HCT116 (cell line): ENCODE measurements at regions not wholly inside any gene's neighbourhood (a gene's known extent, or its start where the extent isn't known, plus 50 kb on each side); places are given as distances from the start of the nearest gene placed in this dataset.

ENCODE experiments used
- ATAC-seq: fragments of 200-7000 bp; cut with Tn5 transposase; 2 replicates; pipeline ENCODE4 v1.9.1; 2020; ENCODE audit warnings: mild to moderate bottlenecking, moderate library complexity
- BruUV-seq: library from RNA; stranded (reverse); fragments of 400-500 nt; replicated peaks from 2 replicates; lab custom pipeline; 2021; lab: Mats Ljungman, UMichigan
- CTCF ChIA-PET: fragments of 300-600 bp; sonication (Branson Sonifier 250); formaldehyde crosslinking; loops from one replicate; lab custom pipeline; 2021; ENCODE audit warnings: antibody characterized with exemption; lab: Charles Lee
- POLR2A ChIA-PET: fragments of 300-600, 350-600 bp; sonication (Branson Sonifier 250); formaldehyde crosslinking; loops from one replicate; lab custom pipeline; 2021; ENCODE audit warnings: antibody characterized with exemption; lab: Charles Lee
- RAD21 ChIA-PET, 2 experiments: fragments of 300-600 bp; sonication (Branson Sonifier 250); formaldehyde crosslinking; loops; one replicate each; lab custom pipeline; 2023; ENCODE audit warnings: low total read pairs in 2 of 2; ENCODE audit not compliant: uncharacterized antibody in 2 of 2, unreplicated experiment in 2 of 2, low non-redundant PET in 1 of 2; lab: Charles Lee
- DNase-seq: peaks from one replicate; pipeline ENCODE4 v3.0.0-alpha.2; 2010; ENCODE audit warnings: low read depth, low spot score
- H2AFZ ChIP-seq: fragments of 200-600 bp; shearing (Covaris generic), sonication (generic); 2 replicates; pipeline ENCODE4 v1.6.1; 2017; ENCODE audit warnings: low read depth, mixed run types, mixed read lengths, antibody characterized with exemption, low read length; ENCODE audit not compliant: poor library complexity, severe bottlenecking
- H3K27ac ChIP-seq: 2 replicates; pipeline ENCODE4 v1.5.1; 2012; ENCODE audit warnings: low read depth, low read length
- H3K27me3 ChIP-seq: fragments of 200-600 bp; sonication (generic); 2 replicates; pipeline ENCODE4 v1.6.1; 2016; ENCODE audit warnings: mixed run types, low read length, mixed read lengths; ENCODE audit not compliant: insufficient read depth
- H3K36me3 ChIP-seq, 2 experiments: fragments of 200-500 bp in 1 of 2; fragments of 200-600 bp in 1 of 2; sonication (Bioruptor generic) in 1 of 2; sonication (generic) in 1 of 2; 2 replicates each; pipeline versions ENCODE4 v1.5.1 to v1.6.1; 2014 to 2016; ENCODE audit warnings: low read length in 2 of 2, inconsistent platforms in 1 of 2, mixed read lengths in 1 of 2, mixed run types in 1 of 2; ENCODE audit not compliant: insufficient read depth in 2 of 2, control insufficient read depth in 1 of 2
- H3K4me1 ChIP-seq, 2 experiments: fragments of 200-600 bp in 1 of 2; sonication (generic) in 1 of 2; 2 replicates each; pipeline versions ENCODE4 v1.5.1 to v1.6.1; 2012 to 2017; ENCODE audit warnings: low read length in 2 of 2, inconsistent platforms in 1 of 2, mild to moderate bottlenecking in 1 of 2, mixed read lengths in 1 of 2, mixed run types in 1 of 2, moderate library complexity in 1 of 2; ENCODE audit not compliant: insufficient read depth in 2 of 2, control insufficient read depth in 1 of 2
- H3K4me2 ChIP-seq: fragments of 200-600 bp; sonication (generic); 2 replicates; pipeline ENCODE4 v1.6.1; 2017; ENCODE audit warnings: mixed run types, low read length, mixed read lengths
- H3K4me3 ChIP-seq, 2 experiments: fragments of 200-600 bp in 1 of 2; sonication (generic) in 1 of 2; replicated peaks in 1 of 2; 2 replicates each; pipeline ENCODE4 v1.5.1; 2011 to 2016; ENCODE audit warnings: low read length in 2 of 2, control low read depth in 1 of 2, low read depth in 1 of 2, mild to moderate bottlenecking in 1 of 2, mixed read lengths in 1 of 2, mixed run types in 1 of 2
- H3K79me2 ChIP-seq: fragments of 200-600 bp; sonication (generic); 2 replicates; pipeline ENCODE4 v1.6.1; 2017; ENCODE audit warnings: mild to moderate bottlenecking, mixed run types, low read length, moderate library complexity, mixed read lengths; ENCODE audit not compliant: insufficient read depth
- H3K9ac ChIP-seq: fragments of 200-600 bp; sonication (generic); 2 replicates; pipeline ENCODE4 v1.6.1; 2016; ENCODE audit warnings: low read length, mixed read lengths
- H3K9me2 ChIP-seq: fragments of 200-600 bp; sonication (generic), shearing (Covaris generic); 2 replicates; pipeline ENCODE4 v1.6.1; 2017; ENCODE audit warnings: mixed run types, mild to moderate bottlenecking, moderate library complexity; ENCODE audit not compliant: insufficient read depth
- H3K9me3 ChIP-seq, 2 experiments: fragments of 200-500 bp in 1 of 2; fragments of 200-600 bp in 1 of 2; sonication (Bioruptor generic) in 1 of 2; sonication (generic) in 1 of 2; 2 replicates each; pipeline ENCODE4 v1.6.1; 2014 to 2017; ENCODE audit warnings: low read length in 2 of 2, mixed read lengths in 2 of 2, inconsistent platforms in 1 of 2, low read depth in 1 of 2, mild to moderate bottlenecking in 1 of 2, mixed run types in 1 of 2, moderate library complexity in 1 of 2; ENCODE audit not compliant: control insufficient read depth in 1 of 2, insufficient read depth in 1 of 2
- H4K20me1 ChIP-seq: fragments of 200-600 bp; sonication (generic), shearing (Covaris generic); 2 replicates; pipeline ENCODE4 v1.6.1; 2017; ENCODE audit warnings: mixed run types, mild to moderate bottlenecking, moderate library complexity; ENCODE audit not compliant: insufficient read depth
- CBX3 ChIP-seq: IDR thresholded peaks from 2 replicates; pipeline ENCODE4 v1.6.1; 2012; ENCODE audit warnings: low read depth
- CEBPB ChIP-seq: IDR thresholded peaks from 2 replicates; pipeline ENCODE4 v1.6.1; 2012; ENCODE audit warnings: low read depth
- EGR1 ChIP-seq: IDR thresholded peaks from 2 replicates; pipeline ENCODE4 v1.6.1; 2012; ENCODE audit warnings: low read depth
- EZH2 ChIP-seq: fragments of 200-600 bp; sonication (generic); IDR thresholded peaks from 2 replicates; pipeline ENCODE4 v1.6.1; 2017; ENCODE audit warnings: antibody characterized with exemption, mixed run types
- FOSL1 ChIP-seq: IDR thresholded peaks from 2 replicates; pipeline ENCODE4 v1.6.1; 2012; ENCODE audit warnings: low read depth
- JUND ChIP-seq: IDR thresholded peaks from 2 replicates; pipeline ENCODE4 v1.6.1; 2012
- POLR2A ChIP-seq: IDR thresholded peaks from 2 replicates; pipeline ENCODE4 v1.7.0; 2011; ENCODE audit warnings: borderline replicate concordance; ENCODE audit not compliant: insufficient read depth, insufficient read length; ENCODE audit errors: extremely low read depth
- POLR2AphosphoS5 ChIP-seq: IDR thresholded peaks from 2 replicates; pipeline ENCODE4 v1.6.1; 2011; ENCODE audit warnings: mild to moderate bottlenecking, low read depth, low read length, moderate library complexity
- RAD21 ChIP-seq: IDR thresholded peaks from 2 replicates; pipeline ENCODE4 v1.6.1; 2012; ENCODE audit warnings: low read depth, mild to moderate bottlenecking
- SP1 ChIP-seq: IDR thresholded peaks from 2 replicates; pipeline ENCODE4 v1.6.1; 2012; ENCODE audit warnings: low read depth
- SRF ChIP-seq: IDR thresholded peaks from 2 replicates; pipeline ENCODE4 v1.6.1; 2012; ENCODE audit warnings: low read depth
- TCF7L2 ChIP-seq: IDR thresholded peaks from 2 replicates; pipeline ENCODE4 v1.7.0; 2011; ENCODE audit warnings: borderline replicate concordance, inconsistent platforms; ENCODE audit not compliant: insufficient read depth, insufficient read length; ENCODE audit errors: extremely low read depth
- ZNF274 ChIP-seq: fragments of 200-500 bp; sonication (Bioruptor generic); IDR thresholded peaks from 2 replicates; pipeline ENCODE4 v1.6.1; 2014; ENCODE audit warnings: mild to moderate bottlenecking, low read depth, low read length, inconsistent platforms
- intact Hi-C: fragments of 100-400 bp; cut with micrococcal nuclease; formaldehyde crosslinking; loops from 2 replicates; pipeline ENCODE4 v1.10.0; 2022
- TF ChIP-seq, protein P1 (sequence below): IDR thresholded peaks from 2 replicates; pipeline ENCODE4 v1.6.1; 2011; ENCODE audit warnings: mild to moderate bottlenecking, low read length, moderate library complexity; ENCODE audit not compliant: insufficient replicate concordance; ENCODE audit errors: extremely low read depth
- TF ChIP-seq, protein P2 (sequence below), 3 experiments: fragments of 200-600 bp in 1 of 3; sonication (generic) in 1 of 3; IDR thresholded peaks in 2 of 3; conservative IDR thresholded peaks in 1 of 3; 2 replicates each; pipeline ENCODE4 v1.5.1; 2012 to 2017; ENCODE audit warnings: low read depth in 2 of 3, low read length in 2 of 3, antibody characterized with exemption in 1 of 3, borderline replicate concordance in 1 of 3, control low read depth in 1 of 3, mild to moderate bottlenecking in 1 of 3, mixed read lengths in 1 of 3, mixed run types in 1 of 3, moderate library complexity in 1 of 3; ENCODE audit not compliant: insufficient read depth in 1 of 3

DNA sequence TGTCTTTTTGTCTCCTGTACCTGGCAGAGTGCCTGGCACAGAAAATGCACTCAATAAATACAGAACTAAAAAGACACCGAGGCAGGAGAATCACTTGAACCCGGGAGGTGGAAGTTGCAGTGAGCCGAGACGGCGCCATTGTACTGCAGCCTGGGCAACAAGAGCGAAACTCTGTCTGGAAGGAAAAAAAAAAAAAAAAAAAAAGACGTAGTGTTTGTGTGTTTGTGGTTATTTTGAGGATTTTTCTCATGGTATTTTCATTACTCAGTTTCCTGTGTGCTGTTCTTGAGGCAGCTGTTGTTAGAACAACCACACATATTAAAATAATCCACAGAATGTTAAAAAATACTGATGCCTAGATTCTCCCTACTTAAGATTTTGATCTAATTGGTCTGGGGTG, 519.2 kb upstream of the SPHKAP start:
- no peaks in the 10 kb centered on the region for H3K9me2 ChIP-seq
- H3K27ac ChIP-seq: no peak overlapping the region
- no TSS peak for BruUV-seq
- no peak overlapping the region for H2AFZ ChIP-seq
- no peak overlapping the region for H3K4me3 ChIP-seq
- DNase-seq (no peak), ATAC-seq (no peak)
- ChIA-PET RAD21 (no interaction called here), CTCF (no interaction called here), POLR2A (no interaction called here)
- H3K36me3 ChIP-seq: no peaks in the 10 kb centered on the region
- no peak overlapping the region for H3K9ac ChIP-seq
- H3K79me2 ChIP-seq: no peaks in the 10 kb centered on the region
- no peak overlapping the region for H3K4me2 ChIP-seq
- TF ChIP-seq POLR2A: no peak
- TF ChIP-seq CBX3: no peak
- TF ChIP-seq, protein P1, sequence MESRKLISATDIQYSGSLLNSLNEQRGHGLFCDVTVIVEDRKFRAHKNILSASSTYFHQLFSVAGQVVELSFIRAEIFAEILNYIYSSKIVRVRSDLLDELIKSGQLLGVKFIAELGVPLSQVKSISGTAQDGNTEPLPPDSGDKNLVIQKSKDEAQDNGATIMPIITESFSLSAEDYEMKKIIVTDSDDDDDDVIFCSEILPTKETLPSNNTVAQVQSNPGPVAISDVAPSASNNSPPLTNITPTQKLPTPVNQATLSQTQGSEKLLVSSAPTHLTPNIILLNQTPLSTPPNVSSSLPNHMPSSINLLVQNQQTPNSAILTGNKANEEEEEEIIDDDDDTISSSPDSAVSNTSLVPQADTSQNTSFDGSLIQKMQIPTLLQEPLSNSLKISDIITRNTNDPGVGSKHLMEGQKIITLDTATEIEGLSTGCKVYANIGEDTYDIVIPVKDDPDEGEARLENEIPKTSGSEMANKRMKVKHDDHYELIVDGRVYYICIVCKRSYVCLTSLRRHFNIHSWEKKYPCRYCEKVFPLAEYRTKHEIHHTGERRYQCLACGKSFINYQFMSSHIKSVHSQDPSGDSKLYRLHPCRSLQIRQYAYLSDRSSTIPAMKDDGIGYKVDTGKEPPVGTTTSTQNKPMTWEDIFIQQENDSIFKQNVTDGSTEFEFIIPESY: no peak
- no peak for TF ChIP-seq TCF7L2
- intact Hi-C loops: no loop called here
- H3K4me1 ChIP-seq: no peaks in the 10 kb centered on the region
- H3K9me3 ChIP-seq: no peaks in the 10 kb centered on the region
- H3K27me3 ChIP-seq: no peaks in the 10 kb centered on the region
- H4K20me1 ChIP-seq: no peaks in the 10 kb centered on the region

DNA sequence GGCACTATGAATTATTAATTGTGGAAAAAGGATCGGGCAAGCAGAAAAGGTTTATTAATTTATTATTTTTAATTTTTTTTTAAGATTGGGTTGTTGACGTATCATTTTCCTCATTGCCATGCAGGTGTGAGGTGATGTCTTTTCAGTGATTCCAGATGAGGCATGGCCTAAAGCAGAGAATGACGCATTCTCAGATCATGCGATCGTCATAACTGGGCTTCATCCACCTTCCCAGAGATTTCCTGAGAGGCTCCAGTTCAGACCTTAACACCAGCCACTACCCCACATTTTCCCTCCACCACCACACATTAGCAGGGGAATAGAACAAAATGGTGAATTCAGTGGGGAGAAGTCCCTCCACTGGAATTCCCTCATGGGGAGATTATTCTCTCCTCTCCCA, 518.4 kb upstream of the SPHKAP start:
- Histone ChIP-seq H3K79me2 (no peaks in the 10 kb centered on the region), H3K27me3 (no peaks in the 10 kb centered on the region), H3K36me3 (no peaks in the 10 kb centered on the region), H3K4me3 (no peak overlapping the region), H3K27ac (no peak overlapping the region), H3K9ac (no peak overlapping the region), H2AFZ (no peak overlapping the region), H3K9me2 (no peaks in the 10 kb centered on the region), H3K4me2 (no peak overlapping the region), H3K9me3 (no peaks in the 10 kb centered on the region), H3K4me1 (no peaks in the 10 kb centered on the region), H4K20me1 (no peaks in the 10 kb centered on the region)
- no TSS peak for BruUV-seq
- DNase-seq (no peak), ATAC-seq (no peak)
- intact Hi-C loops: no loop called here
- POLR2A ChIA-PET: no interaction called here
- RAD21 ChIA-PET: no interaction called here
- CTCF ChIA-PET: no interaction called here
- TF ChIP-seq EZH2: no peak
- no peak for TF ChIP-seq JUND
- no peak for TF ChIP-seq POLR2AphosphoS5
- no peak for TF ChIP-seq POLR2A
- TF ChIP-seq EGR1: no peak
- TF ChIP-seq, protein P2, sequence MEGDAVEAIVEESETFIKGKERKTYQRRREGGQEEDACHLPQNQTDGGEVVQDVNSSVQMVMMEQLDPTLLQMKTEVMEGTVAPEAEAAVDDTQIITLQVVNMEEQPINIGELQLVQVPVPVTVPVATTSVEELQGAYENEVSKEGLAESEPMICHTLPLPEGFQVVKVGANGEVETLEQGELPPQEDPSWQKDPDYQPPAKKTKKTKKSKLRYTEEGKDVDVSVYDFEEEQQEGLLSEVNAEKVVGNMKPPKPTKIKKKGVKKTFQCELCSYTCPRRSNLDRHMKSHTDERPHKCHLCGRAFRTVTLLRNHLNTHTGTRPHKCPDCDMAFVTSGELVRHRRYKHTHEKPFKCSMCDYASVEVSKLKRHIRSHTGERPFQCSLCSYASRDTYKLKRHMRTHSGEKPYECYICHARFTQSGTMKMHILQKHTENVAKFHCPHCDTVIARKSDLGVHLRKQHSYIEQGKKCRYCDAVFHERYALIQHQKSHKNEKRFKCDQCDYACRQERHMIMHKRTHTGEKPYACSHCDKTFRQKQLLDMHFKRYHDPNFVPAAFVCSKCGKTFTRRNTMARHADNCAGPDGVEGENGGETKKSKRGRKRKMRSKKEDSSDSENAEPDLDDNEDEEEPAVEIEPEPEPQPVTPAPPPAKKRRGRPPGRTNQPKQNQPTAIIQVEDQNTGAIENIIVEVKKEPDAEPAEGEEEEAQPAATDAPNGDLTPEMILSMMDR (IDR thresholded peaks at IDR 0.05 in 2 of 3, conservative IDR thresholded peaks at IDR 0.05 in 1 of 3; ENCODE audit: borderline replicate concordance in 1 of 3, insufficient read depth in 1 of 3, low read depth in 2 of 3, low read length in 2 of 3): no peak
- TF ChIP-seq SRF: no peak
- no peak for TF ChIP-seq CEBPB
- TF ChIP-seq FOSL1: no peak
- no peak for TF ChIP-seq ZNF274
- no peak for TF ChIP-seq SP1
- TF ChIP-seq RAD21: no peak
- no peak for TF ChIP-seq CBX3
